ENCODE measurements at regions not wholly inside any gene's neighbourhood (a gene's known extent, or its start where the extent isn't known, plus 50 kb on each side); places are given as distances from the start of the nearest gene placed in this dataset.

DNA sequence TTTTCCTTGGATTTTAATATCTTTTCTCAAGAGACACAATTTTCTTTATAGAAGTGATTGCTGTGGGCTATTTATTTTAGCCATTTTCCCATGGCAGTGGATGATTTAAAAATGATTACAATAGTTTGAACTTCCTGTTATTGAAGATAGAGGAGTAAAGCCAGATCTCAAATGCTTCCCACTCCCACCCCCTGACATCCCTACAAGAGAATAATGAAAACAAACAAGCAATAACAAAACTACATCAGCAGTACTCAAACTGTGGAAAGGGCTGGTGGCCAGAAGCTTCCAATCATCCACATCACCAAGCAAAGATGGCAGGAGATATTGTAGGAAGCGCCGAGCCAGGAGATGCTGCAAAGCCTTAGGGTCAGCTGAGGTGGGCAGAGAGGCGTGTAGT lies 831.1 kb upstream of the NR2F2 start:
- TF ChIP-seq, protein P1, sequence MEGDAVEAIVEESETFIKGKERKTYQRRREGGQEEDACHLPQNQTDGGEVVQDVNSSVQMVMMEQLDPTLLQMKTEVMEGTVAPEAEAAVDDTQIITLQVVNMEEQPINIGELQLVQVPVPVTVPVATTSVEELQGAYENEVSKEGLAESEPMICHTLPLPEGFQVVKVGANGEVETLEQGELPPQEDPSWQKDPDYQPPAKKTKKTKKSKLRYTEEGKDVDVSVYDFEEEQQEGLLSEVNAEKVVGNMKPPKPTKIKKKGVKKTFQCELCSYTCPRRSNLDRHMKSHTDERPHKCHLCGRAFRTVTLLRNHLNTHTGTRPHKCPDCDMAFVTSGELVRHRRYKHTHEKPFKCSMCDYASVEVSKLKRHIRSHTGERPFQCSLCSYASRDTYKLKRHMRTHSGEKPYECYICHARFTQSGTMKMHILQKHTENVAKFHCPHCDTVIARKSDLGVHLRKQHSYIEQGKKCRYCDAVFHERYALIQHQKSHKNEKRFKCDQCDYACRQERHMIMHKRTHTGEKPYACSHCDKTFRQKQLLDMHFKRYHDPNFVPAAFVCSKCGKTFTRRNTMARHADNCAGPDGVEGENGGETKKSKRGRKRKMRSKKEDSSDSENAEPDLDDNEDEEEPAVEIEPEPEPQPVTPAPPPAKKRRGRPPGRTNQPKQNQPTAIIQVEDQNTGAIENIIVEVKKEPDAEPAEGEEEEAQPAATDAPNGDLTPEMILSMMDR (conservative IDR thresholded peaks at IDR 0.05; ENCODE audit: low read depth in 2 of 2): no peak
- TF ChIP-seq JUNB (IDR thresholded peaks at IDR 0.05; ENCODE audit: unreplicated experiment) (no peak), EZH2phosphoT487 (IDR thresholded peaks at IDR 0.05; ENCODE audit: unreplicated experiment) (no peak), POLR2AphosphoS5 (IDR thresholded peaks at IDR 0.05; ENCODE audit: low read depth) (no peak), EZH2 (IDR thresholded peaks at IDR 0.05; ENCODE audit: low read depth, unreplicated experiment) (no peak), CREB1 (CRISPR knock-in tag; IDR thresholded peaks at IDR 0.05; ENCODE audit: low read depth) (no peak), ZNF114 (CRISPR knock-in tag; IDR thresholded peaks at IDR 0.05) (no peak), STAT1 (IDR thresholded peaks at IDR 0.05; ENCODE audit: unreplicated experiment) (no peak)
- TF ChIP-seq, protein P2, sequence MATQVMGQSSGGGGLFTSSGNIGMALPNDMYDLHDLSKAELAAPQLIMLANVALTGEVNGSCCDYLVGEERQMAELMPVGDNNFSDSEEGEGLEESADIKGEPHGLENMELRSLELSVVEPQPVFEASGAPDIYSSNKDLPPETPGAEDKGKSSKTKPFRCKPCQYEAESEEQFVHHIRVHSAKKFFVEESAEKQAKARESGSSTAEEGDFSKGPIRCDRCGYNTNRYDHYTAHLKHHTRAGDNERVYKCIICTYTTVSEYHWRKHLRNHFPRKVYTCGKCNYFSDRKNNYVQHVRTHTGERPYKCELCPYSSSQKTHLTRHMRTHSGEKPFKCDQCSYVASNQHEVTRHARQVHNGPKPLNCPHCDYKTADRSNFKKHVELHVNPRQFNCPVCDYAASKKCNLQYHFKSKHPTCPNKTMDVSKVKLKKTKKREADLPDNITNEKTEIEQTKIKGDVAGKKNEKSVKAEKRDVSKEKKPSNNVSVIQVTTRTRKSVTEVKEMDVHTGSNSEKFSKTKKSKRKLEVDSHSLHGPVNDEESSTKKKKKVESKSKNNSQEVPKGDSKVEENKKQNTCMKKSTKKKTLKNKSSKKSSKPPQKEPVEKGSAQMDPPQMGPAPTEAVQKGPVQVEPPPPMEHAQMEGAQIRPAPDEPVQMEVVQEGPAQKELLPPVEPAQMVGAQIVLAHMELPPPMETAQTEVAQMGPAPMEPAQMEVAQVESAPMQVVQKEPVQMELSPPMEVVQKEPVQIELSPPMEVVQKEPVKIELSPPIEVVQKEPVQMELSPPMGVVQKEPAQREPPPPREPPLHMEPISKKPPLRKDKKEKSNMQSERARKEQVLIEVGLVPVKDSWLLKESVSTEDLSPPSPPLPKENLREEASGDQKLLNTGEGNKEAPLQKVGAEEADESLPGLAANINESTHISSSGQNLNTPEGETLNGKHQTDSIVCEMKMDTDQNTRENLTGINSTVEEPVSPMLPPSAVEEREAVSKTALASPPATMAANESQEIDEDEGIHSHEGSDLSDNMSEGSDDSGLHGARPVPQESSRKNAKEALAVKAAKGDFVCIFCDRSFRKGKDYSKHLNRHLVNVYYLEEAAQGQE (IDR thresholded peaks at IDR 0.05; ENCODE audit: unreplicated experiment): no peak
- TF ChIP-seq, protein P3, sequence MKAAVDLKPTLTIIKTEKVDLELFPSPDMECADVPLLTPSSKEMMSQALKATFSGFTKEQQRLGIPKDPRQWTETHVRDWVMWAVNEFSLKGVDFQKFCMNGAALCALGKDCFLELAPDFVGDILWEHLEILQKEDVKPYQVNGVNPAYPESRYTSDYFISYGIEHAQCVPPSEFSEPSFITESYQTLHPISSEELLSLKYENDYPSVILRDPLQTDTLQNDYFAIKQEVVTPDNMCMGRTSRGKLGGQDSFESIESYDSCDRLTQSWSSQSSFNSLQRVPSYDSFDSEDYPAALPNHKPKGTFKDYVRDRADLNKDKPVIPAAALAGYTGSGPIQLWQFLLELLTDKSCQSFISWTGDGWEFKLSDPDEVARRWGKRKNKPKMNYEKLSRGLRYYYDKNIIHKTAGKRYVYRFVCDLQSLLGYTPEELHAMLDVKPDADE (IDR thresholded peaks at IDR 0.05): no peak
